Dedifferentiated amniotic fluid mesenchymal stem cell (primary cell): ENCODE measurements at regions not wholly inside any gene's neighbourhood (a gene's known extent, or its start where the extent isn't known, plus 50 kb on each side); places are given as distances from the start of the nearest gene placed in this dataset.

Experiments
- DNase-seq: peaks from one replicate; pipeline ENCODE4 v3.0.0-alpha.2; 2016; ENCODE audit errors: extremely low spot score

DNA sequence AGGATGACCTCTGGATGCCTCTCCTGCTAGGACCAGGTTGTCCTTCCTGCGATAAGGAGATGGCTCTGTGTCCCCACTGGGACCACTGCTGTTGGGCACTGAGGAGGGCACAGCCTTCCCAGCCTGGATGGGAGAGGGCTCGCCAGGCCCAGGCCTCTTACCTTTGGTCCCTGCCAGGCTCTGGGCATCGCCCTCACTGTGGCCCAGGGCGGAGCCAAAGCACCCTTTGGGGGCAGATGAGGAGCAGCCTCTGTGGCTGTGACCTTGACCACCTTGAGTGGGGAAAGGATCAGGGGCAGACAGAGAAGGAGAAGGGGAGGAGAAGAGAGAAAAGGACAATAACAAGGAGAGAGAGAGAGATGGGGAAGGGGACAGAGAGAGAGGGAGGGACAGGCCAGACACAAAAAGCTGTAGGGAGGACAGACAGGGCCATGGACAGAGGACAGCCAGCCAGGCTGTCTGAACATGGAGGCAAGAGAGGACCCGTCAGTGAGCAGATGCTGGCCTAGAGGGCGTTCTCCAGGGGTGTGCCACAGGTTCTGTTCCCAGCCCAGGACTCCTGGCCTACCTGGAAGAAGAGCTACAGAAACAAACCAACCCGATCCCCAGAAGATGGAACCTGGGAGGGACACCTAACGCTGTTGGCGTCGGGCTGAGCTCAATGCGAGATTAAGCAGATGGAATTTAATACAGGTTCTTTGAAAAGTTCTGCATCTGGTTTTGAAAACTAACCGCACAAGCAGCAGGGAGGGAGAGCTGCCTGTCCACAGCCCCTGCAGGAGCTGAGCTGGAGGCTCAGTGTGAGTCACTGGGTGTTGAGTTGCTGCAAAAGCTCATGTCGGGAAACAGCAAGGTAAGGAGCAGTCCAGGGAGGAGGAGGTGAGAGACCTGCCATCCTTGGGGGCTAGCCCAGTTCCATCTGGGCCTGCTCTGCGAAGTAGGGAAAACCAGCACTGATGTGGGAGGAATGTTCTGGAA is 262.1 kb downstream of the PTPRU start:
- DNase-seq, result no peak

DNA sequence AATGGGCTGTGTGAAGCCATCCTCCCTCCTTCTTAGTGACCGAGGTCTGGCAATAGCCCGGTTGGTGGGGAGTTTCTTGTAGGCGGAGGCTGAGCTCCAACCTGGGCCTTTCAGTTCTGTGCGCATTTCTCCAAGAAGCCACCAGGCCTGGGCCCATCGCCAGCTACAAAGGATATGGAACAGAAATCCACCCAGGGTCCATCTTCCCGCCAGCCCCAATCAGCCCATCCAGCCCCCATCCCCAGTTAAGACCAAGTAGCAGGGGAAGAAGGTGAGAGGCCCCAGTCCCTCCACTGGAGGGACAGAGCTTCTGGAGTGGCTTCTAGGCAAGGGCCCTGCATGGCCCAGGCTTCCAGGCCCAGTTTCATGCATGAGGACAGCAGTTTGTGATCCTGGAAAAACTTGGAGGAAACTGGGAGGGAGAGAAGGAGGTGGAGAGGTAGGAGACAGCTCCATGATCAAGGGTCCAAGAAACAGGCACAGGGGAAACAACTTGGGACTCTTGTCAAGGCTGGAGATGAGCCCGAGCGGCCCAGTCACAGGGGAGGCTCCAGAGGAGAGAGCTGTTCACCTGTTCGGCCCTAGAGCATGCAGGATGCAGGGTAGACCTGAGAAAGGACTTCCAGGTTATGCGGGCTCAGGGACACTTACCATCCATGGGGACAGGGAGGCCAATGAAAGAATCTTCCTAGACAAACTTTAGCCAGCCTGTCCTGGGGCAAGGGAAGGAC is 261.2 kb downstream of the PTPRU start:
- no peak for DNase-seq

DNA sequence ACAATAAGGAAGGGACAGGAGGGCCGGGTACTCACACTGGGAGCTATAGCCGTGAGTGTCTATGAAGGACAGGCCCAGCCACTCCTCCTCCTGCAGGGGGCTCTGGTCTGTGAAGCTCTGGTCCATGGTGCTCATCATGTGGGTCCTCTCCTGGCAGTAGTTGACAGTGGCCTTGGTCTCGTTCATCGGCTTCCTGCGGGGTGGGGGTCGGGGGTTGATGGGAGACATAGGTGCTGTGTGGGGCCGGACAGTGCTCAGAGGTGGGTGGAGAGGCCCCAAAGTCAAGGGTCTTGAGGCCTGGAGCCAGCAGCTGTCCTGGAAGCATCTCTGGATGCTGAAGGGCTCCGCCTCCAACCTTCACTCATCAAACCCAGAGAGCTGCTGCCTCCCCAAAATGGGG is 260.4 kb downstream of the PTPRU start:
- DNase-seq, result no peak

DNA sequence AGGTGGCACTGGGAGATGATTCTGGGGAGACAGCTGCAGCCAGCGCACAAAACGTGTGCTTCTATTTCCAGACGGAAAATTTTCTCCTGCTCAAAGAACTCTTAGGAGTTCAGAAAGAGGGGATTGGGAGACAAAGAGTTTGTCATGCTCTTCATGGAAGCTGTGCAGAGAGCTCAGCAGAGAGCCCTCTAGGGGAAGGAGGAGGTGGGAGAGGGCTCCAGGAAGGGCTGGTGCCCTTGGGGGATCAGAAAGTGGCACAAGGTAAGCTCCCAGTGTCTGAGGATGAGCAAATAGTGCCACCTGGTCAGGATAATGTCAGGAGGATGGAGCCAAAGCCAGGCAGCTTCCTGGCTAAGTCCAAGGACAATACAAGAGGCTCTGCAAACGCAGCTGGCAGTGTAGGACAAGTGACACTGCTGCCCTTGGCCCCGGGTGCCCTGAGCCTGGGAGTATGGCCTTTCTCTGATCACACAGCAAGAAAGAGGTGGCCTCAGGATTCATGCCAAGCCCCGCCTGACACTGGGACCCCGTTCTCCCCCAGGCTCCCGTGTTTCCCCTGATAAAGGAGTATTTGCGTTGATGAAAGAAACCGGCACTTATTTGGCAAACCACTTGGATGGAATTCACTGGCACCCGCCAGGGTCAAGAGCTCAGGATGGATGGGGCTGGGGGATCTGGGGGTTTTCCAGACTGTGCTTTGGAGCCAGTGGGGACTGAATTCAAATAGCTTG is 254.0 kb downstream of the PTPRU start:
- no peak for DNase-seq

DNA sequence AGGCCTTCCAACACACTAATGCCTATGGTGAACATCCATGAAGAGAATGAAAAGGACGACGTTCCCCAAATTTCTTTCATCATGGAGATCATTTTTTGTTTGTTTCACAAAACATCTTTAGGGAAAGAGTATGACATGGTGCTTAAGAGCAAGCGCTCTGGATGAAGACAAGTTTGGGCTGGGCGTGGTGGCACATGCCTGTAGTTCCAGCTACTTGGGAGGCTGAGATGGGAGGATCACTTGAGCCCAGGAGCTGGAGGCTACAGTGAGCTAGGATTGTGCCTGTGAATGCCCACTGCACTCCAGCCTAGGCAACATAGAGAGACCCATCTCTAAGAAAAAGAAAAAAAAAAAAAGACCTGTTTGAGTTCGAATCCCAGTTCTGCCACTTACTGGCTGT is 253.1 kb downstream of the PTPRU start:
- DNase-seq, result no peak

DNA sequence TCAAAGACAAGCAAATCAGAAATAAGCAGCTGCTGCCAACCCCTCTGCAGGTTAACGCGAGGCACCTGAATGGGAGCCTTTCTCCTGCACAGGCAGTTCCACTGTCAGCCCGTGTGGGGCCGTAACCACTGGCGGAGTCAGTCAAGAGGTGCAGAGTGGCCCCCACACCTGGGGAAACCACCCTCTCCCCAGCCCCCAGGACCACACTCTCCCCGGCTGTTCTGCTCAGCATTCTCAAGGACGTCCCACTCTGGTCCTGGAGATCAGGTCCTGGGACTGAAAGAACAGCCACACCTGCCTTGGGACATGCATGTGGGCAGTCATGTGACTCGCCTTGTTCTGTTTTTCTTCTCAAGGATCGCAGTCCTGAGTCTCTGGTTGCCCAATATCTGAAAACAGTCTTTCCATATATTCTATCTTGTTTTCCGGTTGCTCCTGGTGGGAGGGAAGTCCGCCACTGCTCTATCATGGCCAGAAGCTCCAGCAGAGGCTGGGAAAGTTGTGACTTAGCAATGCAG is 252.5 kb downstream of the PTPRU start:
- DNase-seq, result no peak

DNA sequence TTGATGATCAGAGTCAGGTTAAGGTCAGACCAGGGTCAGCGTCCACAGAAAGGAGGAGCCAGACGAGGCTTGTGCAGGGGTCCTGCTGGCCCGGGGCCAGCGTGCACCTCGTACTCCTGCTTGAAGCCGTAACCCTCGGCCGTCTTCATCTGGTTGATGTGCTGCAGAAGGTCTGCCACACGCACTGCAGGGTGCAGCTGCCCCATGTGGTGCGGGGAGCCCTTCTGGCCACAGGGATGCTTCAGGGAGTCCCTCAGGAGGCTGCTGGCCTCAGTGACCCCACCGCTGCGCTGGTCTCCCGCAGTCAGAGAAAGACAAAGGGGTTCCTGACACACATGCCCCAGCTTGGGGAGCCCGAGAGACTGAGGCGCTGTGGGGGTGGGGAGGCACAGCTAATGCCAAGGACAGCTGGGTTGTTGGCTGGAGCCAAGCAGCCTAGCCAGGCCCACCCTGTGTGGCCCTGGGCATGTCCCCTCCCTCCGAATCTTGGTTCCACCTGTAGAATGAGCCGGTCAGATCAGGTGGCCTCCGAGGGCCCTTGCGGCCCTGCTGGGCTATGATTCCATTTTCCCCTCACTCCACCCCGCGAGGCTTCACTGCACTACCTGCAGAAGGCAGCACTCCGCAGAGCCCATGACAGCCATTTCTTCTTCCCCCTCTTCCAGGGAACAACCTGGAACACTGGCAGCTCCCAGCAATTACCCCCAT is 251.9 kb downstream of the PTPRU start:
- DNase-seq, result no peak

DNA sequence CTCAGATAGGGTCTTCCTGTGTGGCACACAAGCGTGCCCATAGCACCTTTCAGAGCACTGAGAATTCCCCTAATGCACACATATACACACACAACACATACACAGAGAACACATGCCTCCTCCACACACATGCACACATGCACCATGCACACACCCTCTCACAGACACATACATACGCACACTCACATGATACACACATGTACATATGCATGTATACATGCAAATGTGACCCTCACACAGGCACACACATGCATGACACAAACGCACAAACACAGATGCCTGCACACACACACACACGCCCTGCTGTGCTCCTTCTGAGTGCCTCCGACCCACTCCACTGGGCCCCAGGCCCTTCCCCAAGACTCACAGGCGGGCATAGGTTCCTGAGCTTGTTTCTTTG is 251.0 kb downstream of the PTPRU start:
- no peak for DNase-seq

DNA sequence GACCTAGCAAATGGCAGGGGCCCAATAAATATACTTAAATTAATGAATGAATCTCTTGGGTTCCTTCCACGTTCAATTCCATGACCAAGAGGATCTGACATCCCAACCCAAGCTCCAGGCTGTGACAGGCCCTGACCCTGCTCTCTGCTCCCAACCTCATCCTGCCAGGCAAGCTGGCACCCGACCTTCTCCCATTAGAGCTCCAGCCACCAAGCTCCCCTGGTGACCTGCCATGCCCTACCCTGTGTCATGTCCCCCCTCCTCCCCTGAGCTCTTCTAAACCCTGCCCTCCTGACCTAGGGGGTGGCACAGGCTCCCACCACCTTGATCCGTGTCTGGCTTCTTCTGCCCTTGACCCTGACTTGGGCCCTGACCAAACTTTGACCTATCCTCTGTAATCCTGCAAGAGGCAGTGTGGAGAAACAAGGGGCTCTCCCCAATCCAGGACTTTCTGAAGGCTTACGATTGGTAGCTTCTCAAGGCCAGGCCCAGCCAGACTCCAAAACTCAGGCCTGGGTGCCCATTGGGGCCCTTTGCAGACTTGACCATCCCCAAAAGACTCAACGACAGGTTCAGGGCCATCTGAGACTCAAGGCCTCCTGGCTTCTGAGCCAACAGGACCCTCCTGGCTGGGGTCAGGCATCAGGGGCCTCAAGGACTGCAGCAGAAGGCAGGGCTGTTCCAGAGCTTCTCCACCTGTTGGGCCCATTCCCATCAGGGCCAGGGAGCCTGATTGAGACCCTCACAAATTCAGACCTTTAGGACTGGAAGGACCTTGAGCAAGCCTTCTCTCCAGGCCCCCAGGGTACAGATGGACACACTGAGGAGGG is 249.0 kb downstream of the PTPRU start:
- no peak for DNase-seq

DNA sequence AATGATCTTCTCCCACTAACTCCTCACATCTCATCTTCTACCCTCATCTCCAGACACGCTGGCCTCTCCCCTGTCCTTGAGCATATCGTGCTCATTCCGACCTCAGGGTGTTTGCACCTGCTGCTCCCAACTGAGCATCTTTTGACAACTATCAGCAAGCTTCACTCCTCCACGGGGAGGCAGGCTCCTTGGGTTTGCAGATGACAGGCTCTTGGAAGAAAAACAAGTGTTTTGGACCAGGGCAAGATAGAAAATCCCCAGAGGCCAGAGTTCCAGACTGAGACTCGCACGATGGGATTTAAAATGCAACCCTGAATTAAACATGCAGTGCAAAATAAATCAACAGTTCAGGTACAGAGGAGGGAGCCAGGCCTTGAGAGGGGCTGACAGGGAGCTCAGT is 246.7 kb downstream of the PTPRU start:
- no peak for DNase-seq

DNA sequence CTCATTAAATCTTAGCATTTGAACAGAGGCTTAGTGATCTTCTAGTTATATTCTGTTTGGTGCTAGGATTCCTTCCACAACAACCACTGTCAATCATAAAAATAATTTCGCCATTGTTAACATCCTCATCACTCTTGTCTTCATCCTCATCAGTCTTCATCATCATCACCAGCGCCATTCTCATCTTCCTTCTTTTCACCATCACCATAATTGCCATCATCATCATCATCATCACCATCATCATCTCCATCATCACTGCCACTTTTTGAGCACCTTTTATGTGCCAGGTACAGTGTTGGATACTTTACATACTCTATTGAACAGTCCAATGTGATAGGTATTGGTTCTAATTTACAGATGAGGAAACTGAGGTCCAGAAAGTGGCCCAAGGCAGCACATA is 245.7 kb downstream of the PTPRU start:
- no peak for DNase-seq

DNA sequence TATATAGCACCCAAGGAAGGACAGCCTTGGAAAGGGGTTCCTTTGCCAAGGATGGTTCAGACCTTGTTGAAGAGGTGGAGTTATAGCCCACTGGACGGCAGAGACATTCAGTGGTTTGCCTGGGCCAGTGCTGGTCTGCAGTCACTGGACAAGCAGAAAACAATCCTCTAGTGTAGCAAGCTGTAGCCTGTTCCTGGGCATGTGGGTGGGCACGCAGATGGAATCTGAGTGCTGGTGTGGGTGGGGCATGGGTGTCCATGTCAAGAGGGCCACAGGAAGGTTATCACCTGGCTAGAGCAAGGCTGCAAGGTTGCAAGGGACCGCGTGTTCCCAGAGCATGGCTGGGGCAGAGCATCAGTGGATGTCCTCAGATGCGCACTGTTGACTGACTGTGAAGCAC is 244.7 kb downstream of the PTPRU start:
- no peak for DNase-seq

DNA sequence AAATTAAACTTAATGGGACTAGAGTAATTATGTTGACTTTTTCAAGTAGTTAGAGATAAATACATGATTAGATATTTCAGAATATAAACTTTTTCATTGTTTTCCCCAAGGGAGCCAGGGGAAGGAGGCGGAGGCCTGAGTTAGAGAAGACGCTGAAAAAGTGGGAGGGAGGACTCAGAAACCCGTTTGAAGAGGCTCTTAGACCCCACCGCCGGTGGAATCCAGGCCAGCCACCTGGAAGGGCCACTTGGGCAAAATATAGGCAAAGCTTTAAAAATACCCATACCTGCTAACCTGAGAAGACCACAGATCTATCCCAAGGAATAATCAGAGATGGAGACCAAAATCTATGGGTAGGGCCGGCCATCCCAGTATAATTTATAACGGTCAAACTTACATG is 242.6 kb downstream of the PTPRU start:
- no peak for DNase-seq

DNA sequence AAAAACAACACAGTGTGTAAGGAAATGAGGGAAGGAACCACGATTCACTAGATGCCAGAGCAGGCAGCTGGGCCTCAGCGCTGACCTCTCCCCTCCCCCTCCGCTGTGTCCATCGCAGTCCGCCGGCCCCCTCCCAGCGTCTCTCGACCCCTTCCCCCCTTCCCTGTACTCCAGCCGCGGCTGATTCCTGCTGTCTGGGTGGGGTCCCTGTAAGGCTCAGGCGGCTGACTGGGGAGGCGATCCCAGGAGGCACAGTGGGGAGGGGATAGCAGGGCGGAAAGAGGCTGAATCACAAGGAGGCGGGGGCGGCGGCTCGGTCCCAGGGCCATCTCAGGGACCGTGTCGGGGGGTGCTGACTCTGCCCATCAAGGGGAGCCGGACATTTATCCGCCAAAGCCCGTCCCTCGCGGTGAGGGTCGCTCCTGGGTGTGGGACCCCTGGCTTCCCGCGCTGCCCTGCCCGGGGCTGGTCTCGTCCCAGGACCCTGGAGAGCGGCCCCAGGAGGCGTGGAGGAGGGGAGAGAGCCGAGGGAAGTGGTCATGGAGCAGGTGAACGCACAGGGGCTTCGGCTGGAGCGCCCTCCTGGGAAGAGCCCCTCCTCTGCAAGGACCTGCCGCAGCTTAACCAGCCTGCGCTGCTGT is 241.9 kb downstream of the PTPRU start:
- DNase-seq, result no peak

DNA sequence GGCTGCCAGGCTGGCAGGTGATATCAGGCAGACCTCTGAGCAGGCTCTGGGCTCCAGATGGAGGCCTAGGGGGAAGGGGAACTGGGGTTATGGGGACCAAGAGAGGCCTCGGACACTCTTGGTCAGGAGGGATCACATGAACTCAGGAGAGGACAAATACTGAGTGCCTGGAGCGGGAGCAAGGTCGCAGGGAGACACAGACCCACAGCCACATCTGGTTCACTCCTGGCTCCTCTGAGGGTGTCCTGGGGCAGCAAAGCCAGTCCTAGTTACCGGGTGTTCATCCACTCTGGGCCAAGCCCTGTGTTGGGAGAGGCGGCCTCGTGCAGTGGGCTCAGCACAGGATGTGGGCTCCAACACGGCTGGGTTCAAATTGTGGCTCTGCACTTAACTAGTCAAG is 239.0 kb downstream of the PTPRU start:
- no peak for DNase-seq

DNA sequence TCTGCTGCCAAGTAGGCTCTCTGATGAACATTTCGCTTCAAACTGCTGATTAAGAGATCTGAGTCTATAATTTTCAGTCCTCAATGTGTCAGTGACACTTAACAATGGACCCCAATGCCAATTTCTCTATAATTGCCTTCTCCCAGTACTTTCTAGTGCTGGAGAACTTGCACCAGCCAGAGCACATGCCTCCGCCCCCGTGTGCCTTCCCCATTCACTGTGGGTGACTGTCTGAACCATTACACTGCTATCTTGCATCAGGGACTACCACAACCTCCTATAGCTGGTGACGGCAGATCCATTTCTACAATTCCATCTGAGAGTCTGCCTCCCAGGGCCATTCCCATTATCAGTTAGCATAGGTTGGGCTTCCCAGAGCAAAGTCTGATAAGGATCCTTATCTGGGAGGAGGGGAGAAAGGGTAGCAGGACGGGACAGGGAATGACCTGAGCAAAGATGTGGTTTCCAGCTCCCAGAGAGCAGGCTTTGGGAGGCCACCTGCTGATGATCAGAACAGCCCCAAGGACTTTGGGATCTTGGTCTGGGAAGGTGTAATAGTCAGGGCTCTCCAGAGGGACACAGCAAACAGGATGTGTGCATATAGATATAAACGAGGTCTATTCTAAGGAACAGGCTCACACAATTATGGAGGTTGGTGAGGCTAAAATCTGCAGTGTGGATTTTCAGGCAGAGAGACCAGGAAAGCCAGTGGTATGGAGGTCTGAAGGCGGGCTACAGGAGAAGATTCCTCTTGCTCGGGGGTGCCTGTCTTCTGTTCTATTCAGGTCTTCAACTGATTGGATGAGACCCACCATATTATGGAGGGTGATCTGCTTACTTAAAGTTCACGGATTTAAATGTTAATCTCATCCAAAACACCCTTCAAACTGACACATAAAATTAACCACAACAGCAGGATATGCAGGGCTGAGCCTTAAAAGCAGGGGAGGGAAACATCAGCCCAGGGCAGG is 238.2 kb downstream of the PTPRU start:
- DNase-seq, result no peak

DNA sequence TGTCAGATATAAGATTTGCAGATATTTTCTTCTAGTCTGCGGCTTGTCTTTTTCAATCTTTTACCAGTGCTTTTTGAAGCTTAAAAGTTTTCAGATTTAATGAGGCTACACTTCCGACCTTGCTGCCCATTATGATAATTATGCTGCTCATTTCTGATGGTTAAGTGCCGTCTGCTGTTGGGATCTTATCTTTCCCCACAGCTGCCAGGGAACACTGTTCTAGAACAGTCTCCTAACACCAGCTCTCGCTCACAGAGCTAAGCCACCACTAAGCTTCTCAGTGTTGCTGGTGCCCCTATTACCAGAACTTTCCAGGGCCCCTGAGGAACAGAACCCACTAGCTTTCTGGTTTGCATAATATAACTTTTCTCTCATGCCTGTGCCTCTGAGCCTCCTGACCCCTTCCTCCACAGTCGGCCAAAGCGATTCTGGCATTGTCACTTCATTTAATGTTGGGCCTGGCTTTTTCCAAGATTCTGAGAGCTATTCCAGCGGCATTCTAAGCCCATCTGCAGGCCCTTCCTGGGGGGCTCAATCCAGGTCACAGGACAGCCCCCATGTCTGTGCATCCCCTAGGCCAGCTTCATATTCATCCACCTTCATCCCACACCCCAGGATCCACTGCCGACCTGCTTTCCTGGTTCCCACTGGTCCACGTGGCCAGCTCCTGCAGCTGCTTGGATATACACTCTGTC is 237.0 kb downstream of the PTPRU start:
- DNase-seq, result no peak
